Transverse colon (tissue), 4 donors: ENCODE measurements at regions not wholly inside any gene's neighbourhood (a gene's known extent, or its start where the extent isn't known, plus 50 kb on each side); places are given as distances from the start of the nearest gene placed in this dataset.

Source experiments
- DNase-seq: peaks from one replicate; pipeline ENCODE4 v3.0.0-alpha.2; 2019
- H3K27ac ChIP-seq, 4 donors: fragments of 200-600 bp; sonication (generic); 2 replicates each; pipeline ENCODE4 v1.5.1; 2016 to 2018; ENCODE audit warnings: inconsistent platforms in 4 of 4
- H3K27me3 ChIP-seq: fragments of 200-600 bp; sonication (generic); 2 replicates; pipeline ENCODE4 v1.5.1; 2017; ENCODE audit warnings: inconsistent platforms
- H3K36me3 ChIP-seq, 4 donors: fragments of 200-600 bp; sonication (generic); 2 replicates each; pipeline ENCODE4 v1.5.1; 2017 to 2019; ENCODE audit warnings: inconsistent platforms in 4 of 4
- H3K4me1 ChIP-seq, 4 donors: fragments of 200-600 bp; sonication (generic); 2 replicates each; pipeline ENCODE4 v1.5.1; 2017 to 2020; ENCODE audit warnings: inconsistent platforms in 4 of 4
- H3K4me3 ChIP-seq, 4 donors: fragments of 200-600 bp; sonication (generic); 1 replicate in 1 of 4; 2 replicates in 3 of 4; pipeline versions ENCODE4 v1.5.1 to v1.6.1; 2017 to 2019; ENCODE audit warnings: inconsistent platforms in 4 of 4
- H3K9me3 ChIP-seq, 2 donors: fragments of 200-600 bp; sonication (generic); 2 replicates each; pipeline ENCODE4 v1.5.1; 2017 to 2019; ENCODE audit warnings: inconsistent platforms in 2 of 2
- EP300 ChIP-seq: sonication (generic); formaldehyde crosslinking; IDR thresholded peaks from one replicate; pipeline ENCODE4 v1.6.1; 2017; ENCODE audit warnings: antibody characterized with exemption, low read depth
- POLR2A ChIP-seq: fragments of 450-650 bp; IDR thresholded peaks from one replicate; pipeline ENCODE4 v1.6.1; 2016; ENCODE audit warnings: antibody characterized with exemption, mild to moderate bottlenecking, moderate library complexity
- POLR2AphosphoS5 ChIP-seq, 3 donors: sonication (generic); formaldehyde crosslinking; IDR thresholded peaks; one replicate each; pipeline ENCODE4 v1.6.1; 2016; ENCODE audit warnings: antibody characterized with exemption in 3 of 3
- WGBS, 2 donors: methylation state at CpG; one replicate each; pipeline ENCODE4 v1.1.5; 2018; ENCODE audit warnings: low coverage in 1 of 2; 5-methylcytosine and 5-hydroxymethylcytosine counted together
- in situ Hi-C, 4 donors: fragments of 200-750 bp; cut with MboI; loops; one replicate each; pipeline versions ENCODE4 v1.15.0 to v1.15.1; 2017; ENCODE audit warnings: low sequenced_read_pairs in 3 of 4, low pct_ligation_motif_present in 1 of 4, low pct_unique_long_range_greater_than_20kb in 1 of 4
- intact Hi-C: fragments of 100-400 bp; cut with DNase I; formaldehyde crosslinking; loops from one replicate; pipeline ENCODE4 v1.15.1; 2023; ENCODE audit warnings: low total_unique reads
- TF ChIP-seq, protein P1 (sequence below), 5 experiments: fragments of 200-600 bp in 3 of 5; fragments of 450-650 bp in 2 of 5; sonication (generic) in 3 of 5; IDR thresholded peaks; 1 replicate in 2 of 5; 2 replicates in 3 of 5; pipeline ENCODE4 v1.5.1; 2016 to 2017; ENCODE audit warnings: antibody characterized with exemption in 5 of 5, inconsistent platforms in 3 of 5, mild to moderate bottlenecking in 2 of 5, moderate library complexity in 1 of 5

DNA sequence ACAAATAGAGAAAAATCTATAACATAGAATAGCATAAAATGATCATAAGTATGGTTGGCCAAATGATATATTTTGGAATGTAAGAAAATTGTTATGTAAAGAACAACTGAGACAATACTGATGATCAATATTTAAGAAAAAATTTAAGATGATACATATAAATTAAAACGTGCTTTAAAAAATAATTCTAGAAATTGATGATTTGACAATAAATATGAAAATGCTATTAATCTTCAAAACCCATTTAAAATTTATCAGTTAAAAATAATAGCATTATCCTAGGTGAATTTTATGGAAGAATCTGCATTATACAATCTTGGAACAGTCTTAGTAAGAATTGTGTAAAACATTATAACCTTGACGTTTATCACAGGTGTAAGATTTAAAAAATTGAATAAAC lies 95.1 kb upstream of the DACH1 start:
- no peak overlapping the region for H3K27ac ChIP-seq
- no peak for TF ChIP-seq EP300
- no peak for TF ChIP-seq POLR2AphosphoS5 (IDR thresholded peaks at IDR 0.05)
- no peak for TF ChIP-seq POLR2A
- TF ChIP-seq, protein P1, sequence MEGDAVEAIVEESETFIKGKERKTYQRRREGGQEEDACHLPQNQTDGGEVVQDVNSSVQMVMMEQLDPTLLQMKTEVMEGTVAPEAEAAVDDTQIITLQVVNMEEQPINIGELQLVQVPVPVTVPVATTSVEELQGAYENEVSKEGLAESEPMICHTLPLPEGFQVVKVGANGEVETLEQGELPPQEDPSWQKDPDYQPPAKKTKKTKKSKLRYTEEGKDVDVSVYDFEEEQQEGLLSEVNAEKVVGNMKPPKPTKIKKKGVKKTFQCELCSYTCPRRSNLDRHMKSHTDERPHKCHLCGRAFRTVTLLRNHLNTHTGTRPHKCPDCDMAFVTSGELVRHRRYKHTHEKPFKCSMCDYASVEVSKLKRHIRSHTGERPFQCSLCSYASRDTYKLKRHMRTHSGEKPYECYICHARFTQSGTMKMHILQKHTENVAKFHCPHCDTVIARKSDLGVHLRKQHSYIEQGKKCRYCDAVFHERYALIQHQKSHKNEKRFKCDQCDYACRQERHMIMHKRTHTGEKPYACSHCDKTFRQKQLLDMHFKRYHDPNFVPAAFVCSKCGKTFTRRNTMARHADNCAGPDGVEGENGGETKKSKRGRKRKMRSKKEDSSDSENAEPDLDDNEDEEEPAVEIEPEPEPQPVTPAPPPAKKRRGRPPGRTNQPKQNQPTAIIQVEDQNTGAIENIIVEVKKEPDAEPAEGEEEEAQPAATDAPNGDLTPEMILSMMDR (IDR thresholded peaks at IDR 0.05) = no peak
- 73 to 79% methylated on average over 2 of the region's 2 CpGs for WGBS, 2 donors
- DNase-seq = no peak
- H3K4me1 ChIP-seq = no peaks in the 10 kb centered on the region
- no peaks in the 10 kb centered on the region for H3K9me3 ChIP-seq
- intact Hi-C loops (no loop called here), in situ Hi-C loops (no loop called here)
- H3K36me3 ChIP-seq = no peaks in the 10 kb centered on the region
- no peaks in the 10 kb centered on the region for H3K27me3 ChIP-seq
- H3K4me3 ChIP-seq = no peak overlapping the region

DNA sequence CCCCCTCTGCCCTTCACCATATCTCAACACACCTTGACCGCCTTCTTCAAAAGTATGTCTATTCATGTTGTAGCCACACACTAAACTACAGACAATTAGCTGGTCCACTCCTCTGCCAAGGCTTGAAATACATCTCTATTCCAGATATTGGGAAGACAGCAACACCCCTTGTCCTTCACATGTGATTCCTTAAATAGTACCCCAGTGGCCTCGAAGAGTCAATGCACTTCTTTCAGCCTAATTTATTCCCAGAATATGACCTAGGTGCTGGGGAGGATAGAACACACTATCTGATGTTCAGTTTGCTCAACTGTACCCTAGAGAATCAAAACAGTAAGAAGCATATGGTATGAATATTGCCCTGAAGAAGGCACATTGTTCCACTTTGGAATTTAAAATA lies 82.4 kb upstream of the DACH1 start:
- WGBS, 2 donors = 80 to 100% methylated on average over 1 to 2 of the region's 2 CpGs
- intact Hi-C loops (no loop called here), in situ Hi-C loops (no loop called here)
- H3K4me3 ChIP-seq = no peak overlapping the region
- no peak for DNase-seq
- no peak overlapping the region for H3K27ac ChIP-seq
- H3K36me3 ChIP-seq = no peaks in the 10 kb centered on the region
- H3K4me1 ChIP-seq = no peaks in the 10 kb centered on the region
- H3K27me3 ChIP-seq = no peaks in the 10 kb centered on the region
- no peaks in the 10 kb centered on the region for H3K9me3 ChIP-seq
- TF ChIP-seq, protein P1 (IDR thresholded peaks at IDR 0.05) = no peak
- TF ChIP-seq POLR2A (no peak), POLR2AphosphoS5 (IDR thresholded peaks at IDR 0.05) (no peak), EP300 (no peak)

DNA sequence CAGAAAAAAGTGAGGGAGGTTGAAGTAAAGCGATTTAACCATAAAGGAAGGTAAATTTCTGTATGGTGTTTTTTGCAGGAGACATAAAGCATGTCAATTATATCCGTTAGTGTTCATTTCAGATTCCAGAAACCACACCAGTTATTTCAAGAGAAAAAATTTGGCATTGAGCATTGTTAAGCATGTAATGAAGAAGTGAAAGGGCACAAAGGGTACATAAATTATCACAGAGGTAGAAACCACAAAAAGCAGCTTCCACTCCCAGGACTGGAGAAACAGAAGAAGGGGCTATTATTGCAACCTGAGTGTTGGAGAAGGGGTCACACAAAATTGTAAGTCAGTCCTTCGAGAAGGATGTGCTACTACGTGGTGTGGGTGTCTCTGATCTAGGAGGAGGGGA lies 72.2 kb upstream of the DACH1 start:
- Histone ChIP-seq H3K4me3 (no peak overlapping the region), H3K36me3 (no peaks in the 10 kb centered on the region), H3K9me3 (no peaks in the 10 kb centered on the region), H3K27me3 (no peaks in the 10 kb centered on the region), H3K27ac (no peak overlapping the region), H3K4me1 (no peaks in the 10 kb centered on the region)
- no peak for DNase-seq
- in situ Hi-C loops = no loop called here
- intact Hi-C loops = no loop called here
- TF ChIP-seq POLR2AphosphoS5 (IDR thresholded peaks at IDR 0.05) = no peak
- TF ChIP-seq EP300 = no peak
- TF ChIP-seq, protein P1 (IDR thresholded peaks at IDR 0.05) = no peak
- no peak for TF ChIP-seq POLR2A
- WGBS, 2 donors = 59 to 67% methylated on average over 4 of the region's 4 CpGs

DNA sequence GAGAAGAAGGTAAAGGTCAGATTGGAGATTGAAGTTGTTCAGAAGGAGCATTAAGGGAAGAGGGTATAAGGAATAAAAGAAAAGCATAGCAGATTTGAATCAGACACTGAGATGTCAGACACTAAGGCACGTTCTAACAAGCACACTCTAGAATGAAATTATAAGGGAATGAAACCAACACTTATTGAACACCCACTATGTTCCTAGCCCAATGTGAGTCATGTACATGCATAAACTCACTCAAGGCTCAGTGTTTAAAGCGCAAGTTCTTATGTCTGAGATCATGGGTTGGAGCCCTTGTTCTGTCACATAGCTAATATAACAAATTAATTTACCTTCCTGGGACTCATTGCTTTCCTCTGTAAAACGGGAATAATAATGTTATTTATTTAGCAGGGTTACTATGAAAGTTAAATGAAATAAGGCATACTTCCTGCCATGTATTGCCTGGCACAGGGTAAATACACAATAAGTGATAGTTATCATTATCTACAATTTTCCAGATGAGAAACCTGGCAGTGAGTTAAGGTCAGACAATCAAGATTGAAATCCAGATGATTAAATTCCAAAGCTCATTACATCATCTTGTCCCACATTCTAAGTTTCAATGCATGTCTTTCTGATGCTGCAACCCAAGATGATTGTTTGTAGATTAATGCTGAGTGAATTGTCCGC lies 68.3 kb upstream of the DACH1 start:
- in situ Hi-C loops = no loop called here
- Histone ChIP-seq H3K4me3 (no peak overlapping the region), H3K9me3 (no peaks in the 10 kb centered on the region), H3K36me3 (no peaks in the 10 kb centered on the region), H3K27ac (no peak overlapping the region), H3K4me1 (no peaks in the 10 kb centered on the region), H3K27me3 (no peaks in the 10 kb centered on the region)
- WGBS, 2 donors = 80 to 81% methylated on average over 4 of the region's 4 CpGs
- DNase-seq = no peak
- intact Hi-C loops = no loop called here
- no peak for TF ChIP-seq EP300
- TF ChIP-seq POLR2A = no peak
- TF ChIP-seq, protein P1 (IDR thresholded peaks at IDR 0.05) = no peak
- no peak for TF ChIP-seq POLR2AphosphoS5 (IDR thresholded peaks at IDR 0.05)
